ENCODE measurements at regions not wholly inside any gene's neighbourhood (a gene's known extent, or its start where the extent isn't known, plus 50 kb on each side); places are given as distances from the start of the nearest gene placed in this dataset.

GRCh38 chr4:37068580-37068979, 176.0 kb upstream of the NWD2 start:
- no peak for DNase-seq

DNA sequence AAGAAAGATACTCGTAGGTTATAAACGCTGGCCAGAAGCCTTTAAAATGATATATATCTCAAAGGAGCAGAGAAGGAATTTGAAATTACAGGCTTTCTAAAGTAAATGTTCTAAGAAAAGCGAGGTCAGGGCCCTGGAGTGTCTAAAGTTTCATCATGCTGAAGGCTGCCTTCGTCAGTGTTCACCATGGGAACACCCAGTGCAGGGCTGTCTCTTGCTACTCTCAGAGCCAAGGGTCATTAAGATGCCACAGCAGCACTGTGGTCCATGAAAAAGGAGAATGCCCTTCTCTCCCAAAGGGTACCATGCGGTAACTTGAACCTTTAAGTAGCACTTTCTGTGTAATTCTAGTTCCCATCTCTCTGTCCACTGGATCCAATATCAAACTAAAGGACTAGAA, 174.5 kb upstream of the NWD2 start:
- DNase-seq: no peak

DNA sequence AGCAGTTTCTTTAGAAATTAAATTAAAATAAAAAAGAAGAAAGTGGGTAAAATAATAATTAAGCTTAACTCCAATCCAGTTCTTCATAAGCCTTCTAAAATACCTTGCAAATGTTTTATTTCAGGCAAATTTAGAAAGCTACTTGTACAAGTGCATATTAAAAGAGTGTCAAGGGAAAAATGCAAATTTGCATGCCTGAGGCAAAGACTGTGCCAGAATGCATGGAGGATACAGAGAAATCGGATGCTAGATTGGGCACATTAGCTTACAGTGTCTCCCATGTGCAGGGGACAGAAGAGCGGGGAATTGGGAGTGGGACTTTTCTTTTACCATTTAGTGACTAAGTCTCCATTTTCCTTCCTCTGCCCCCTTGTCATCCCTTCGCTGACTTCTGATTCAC, 173.0 kb upstream of the NWD2 start:
- DNase-seq: no peak

DNA sequence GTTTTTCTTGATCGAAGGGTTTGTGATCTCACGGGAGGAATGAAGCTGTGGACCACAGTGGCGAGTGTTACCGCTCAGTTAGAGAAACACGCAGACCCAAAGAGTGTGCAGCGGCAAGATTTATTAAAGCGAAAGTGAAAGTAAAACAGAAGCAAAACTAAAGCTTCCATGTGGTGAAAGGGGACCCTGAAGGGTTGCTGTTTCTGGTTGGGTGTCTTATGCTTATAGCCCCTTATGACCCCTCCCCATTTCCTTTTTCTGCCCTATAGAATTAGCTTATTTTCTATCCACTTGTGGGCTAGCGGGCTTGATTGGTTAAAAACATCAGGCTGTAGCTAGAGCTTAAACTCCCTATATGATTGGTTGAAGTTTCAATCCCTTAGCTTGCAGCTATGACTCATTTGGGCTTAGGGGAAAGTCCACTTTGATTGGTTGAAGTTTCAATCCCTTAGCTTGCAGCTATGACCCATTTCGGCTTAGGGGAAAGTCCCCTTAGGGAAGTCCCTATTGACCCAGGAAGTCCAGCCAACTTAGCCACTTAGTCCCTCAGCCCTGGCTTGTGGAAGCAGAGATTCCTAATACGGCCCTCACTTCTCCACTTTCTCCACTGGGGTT, 171.2 kb upstream of the NWD2 start:
- DNase-seq: no peak

DNA sequence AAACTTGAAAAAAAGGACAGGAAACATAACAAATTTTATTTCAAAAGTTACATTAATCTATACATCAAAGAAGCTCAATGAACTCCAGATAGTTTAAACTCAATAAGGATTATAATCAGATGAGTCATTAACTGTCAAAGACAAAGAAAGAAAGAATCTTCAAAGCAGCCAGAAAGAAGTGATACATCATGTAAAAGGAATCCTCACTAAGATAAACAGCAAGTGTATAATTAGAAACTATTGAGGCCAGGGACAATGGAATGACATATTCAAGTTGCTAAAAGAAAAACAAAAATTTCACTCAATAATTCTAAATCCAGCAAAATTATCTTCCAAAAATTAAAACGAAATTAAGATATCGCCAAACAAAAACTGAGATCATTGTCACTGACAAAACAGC, 161.6 kb upstream of the NWD2 start:
- DNase-seq: no peak

- no peak for DNase-seq
Measured at GRCh38 chr4:37095925-37096324, 148.6 kb upstream of the NWD2 start.

DNA sequence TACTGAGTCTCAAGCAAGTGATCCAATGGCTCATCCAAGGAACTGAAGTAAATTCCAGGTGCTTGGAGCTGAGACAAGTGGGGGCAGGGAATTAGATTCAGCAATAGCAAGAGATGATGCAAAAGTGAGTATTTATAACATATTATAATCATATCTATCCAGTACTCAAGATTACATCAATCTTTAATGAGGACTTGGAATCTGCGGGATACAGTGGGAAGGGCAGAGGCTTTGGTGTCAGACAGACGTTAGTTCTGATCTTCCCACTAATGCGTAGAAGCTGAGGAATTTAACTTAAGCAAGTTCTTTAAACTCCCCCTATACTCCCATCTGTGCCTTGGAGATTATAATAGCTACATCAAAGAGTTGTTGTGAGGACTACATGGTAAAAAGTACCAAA, 143.4 kb upstream of the NWD2 start:
- no peak for DNase-seq

GRCh38 chr4:37101686-37102085, 142.9 kb upstream of the NWD2 start:
- DNase-seq: no peak

GRCh38 chr4:37109756-37110155, 134.8 kb upstream of the NWD2 start:
- DNase-seq: no peak

DNA sequence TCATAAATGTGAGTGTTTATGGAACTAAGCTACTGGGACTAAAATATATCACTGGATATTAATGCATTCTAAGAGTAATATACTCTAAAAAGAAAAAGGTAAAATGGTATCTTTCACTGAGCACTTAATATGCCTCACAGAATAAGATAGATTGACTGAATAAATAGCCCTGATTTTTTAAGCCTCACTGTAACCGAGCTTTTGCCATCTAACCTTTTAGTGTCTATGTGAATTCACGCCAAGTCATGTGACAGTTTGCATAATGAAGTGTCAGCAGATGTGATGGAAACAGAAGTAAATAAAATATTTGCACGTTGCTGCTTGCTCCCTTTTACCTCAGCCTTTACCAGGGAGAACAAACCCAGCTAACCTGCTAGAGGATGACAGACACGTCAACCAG, 119.7 kb upstream of the NWD2 start:
- DNase-seq: no peak

DNA sequence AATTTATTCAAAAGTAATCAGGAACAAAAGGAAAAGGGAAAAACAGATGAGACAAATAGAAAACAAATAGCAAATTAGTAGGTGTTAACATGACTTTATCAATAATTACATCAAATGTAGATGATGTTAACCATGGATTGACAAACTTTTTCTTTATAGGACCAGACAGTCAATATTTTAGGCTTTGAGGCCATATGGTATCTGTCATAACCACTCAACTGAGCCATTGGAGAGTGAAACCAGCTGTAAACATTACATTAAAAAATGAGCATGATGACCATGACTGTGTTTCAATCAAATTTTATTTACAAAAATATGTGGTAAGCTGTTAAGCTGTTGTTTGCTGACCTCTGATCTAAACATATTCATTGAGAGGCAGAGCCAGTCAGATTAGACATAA, 118.5 kb upstream of the NWD2 start:
- no peak for DNase-seq

DNA sequence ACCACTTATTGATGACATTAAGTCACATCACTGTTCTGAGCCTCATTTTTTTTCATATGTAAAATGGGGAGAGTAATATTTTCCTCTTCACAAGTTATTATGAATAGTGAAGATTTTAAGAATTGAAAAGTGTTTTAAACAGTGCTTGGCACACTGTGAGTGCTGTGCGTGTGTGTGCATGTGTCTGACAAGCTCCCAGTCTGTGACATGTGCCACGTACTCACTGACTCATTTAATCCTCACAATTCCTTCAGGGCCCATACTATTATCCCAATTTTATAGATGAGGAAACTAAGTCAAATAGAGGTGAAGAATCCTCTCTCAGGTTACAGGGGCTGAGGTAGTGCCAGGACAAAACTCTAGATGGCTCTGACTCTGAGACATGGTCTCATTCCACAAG, 114.1 kb upstream of the NWD2 start:
- DNase-seq: no peak

GRCh38 chr4:37132351-37132974, 112.1 kb upstream of the NWD2 start:
- DNase-seq: no peak

DNA sequence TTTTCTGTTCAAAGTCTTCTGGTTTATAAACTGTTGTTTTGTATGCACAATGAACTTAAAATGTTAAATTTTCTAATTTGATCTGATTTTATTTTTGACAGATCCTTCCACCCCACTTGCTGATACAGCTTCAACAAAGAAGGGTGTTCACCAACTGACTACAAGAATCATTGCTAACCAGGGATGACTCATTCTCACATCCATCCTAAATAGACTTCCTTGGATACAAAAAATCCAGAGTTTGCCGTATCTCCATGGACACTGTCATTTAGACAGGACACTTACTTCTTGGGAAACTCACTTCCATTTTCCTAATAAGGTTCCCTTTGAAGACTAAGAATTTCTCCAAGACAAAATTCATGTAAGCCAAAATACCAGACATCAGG, 111.6 kb upstream of the NWD2 start:
- DNase-seq: peak in 1 of 58 donors; percentile 17

DNA sequence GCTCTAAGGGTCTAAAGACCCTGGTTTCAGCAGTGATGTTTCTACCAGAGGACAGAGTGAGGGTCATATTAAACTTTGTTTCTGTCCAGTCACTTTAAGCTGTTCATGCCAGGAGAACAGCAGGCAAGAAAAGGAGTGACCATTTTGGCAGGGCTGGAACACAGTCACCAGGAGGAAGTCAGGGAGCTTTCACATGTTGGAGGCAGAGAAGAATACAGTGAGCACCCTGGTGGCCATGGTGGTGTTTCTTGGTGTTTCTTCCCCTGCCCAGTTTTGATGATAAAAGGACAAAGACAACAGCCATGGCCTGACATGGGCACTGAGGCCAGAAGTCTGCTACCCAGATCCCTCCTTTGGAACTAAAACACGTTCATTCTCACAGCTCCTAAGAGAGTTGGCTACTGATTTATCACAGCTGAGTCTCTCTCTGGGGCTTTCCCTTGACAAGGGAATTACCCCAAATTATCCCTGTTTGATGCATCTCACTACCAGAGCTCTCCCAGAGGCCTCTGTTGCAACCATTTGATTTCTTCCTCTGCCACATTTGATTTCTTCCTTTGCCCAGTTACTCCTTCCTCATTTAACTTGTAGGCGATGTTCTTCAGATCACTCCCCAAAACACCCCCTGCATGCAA, 106.4 kb upstream of the NWD2 start:
- DNase-seq: no peak

DNA sequence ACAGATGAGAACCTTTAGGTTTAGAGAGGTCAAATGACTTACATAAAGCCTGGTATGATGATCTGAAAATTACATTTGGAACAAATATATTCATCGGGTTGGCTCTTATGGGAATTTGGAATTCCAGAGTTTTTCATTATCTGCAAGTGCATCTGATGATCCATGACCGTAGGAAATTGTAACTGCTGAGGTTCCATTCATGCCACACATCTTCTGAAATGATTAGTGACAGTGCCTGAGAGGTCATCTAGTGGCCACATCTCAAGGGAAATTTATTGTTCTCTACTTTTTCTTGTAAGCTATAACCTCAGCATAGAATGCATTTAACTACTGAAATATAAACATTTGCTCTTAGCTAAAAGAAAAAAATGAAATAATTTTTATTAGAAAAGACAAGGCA, 105.8 kb upstream of the NWD2 start:
- DNase-seq: no peak

DNA sequence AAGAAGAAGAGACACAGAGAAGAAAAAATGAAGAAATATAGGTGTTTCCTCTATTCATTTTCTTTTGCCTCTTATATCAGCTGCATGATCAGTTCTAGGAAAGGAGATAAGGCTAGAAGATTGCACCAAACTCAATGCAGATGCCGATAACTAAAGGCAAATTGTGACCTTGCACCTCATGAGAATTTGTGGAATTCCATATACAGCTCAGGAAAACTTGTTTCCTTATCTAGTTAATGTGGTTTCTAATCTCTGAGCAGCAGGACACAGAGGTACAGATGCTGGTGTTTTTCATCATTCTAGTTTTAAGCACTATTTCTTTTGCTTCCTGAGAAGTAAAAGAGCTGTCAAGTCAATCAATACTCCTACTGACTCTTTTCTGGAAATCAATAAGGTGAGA, 104.6 kb upstream of the NWD2 start:
- no peak for DNase-seq

- no peak for DNase-seq
Measured at GRCh38 chr4:37146260-37146659, 98.3 kb upstream of the NWD2 start.

- peak in 35 of 58 donors; percentile 0 to 76 (median 15) for DNase-seq
Measured at GRCh38 chr4:37157476-37158167, 86.9 kb upstream of the NWD2 start.

DNA sequence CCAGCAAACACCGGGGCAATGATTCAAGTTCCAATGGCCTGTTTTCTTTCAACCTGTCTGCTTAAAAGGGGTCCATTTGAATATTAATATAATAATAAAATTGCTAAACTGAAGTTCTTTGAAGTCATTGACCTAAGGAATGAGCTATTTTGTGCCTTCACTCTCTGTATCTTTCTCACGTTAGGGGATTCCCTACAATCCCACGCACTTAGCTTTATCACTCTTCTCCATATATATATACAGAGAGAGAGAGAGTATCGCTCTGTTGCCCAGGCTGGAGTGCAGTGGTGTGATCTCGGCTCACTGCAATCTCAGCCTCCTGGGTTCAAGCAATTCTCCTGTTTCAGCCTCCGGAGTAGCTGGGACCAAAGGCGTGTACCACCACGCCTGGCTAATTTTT, 83.9 kb upstream of the NWD2 start:
- DNase-seq: no peak

DNA sequence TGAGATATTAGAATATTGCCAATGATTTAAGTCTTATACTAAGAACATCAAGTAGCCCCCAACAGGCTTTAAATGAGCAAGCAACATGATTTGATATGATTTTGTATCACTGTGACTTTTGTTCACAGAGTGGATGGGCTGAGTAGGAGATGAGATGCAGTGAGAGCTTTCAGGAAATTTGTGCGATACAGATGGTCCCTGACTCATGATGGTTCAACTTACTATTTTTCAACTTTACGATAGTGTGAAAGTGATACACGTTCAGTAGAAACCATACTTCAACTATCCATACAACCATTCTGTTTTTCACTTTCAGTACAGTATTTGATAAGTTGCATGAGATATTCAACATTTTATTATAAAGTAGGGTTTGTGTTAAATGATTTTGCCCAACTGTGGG, 78.7 kb upstream of the NWD2 start:
- no peak for DNase-seq

DNA sequence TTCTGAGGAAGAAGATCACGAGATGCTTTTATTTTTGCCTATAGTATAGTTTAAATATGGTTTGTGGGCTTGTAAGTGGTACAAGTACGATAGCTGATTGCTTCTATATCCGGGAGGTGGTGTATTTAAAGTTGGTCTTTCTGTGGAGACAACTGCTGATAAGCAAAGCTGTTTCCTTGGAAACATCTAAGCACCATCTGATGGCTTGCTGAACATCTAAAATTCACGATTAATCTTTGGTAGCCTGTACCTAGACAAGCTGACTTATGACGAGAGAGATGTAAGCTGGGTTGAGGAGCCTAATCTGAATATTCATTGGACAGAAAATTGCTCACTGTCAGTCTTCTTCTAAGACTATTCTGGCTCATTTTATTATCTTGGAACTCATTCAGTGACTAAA, 74.6 kb upstream of the NWD2 start:
- peak in 1 of 58 donors; percentile 20 for DNase-seq

DNA sequence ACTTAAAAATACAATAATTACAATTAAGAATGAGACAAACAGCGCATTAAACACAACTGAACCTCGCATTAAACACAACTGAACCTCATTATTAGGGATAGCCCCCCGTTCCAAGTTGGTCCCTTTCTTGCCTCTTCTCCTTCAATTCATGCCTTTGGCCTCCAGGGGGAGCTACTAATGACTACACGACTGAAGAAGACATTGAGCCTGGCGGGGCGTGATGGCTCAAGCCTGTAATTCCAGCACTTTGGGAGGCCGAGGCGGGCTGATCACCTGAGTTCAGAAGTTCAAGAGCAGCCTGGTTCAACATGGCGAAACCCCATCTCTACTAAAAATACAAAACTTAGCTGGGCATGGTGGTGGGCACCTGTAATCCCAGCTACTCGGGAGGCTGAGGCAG, 56.4 kb upstream of the NWD2 start:
- no peak for DNase-seq

All from anterior cingulate cortex (tissue), 58 donors.